Endothelial cell of umbilical vein (primary cell): ENCODE measurements at regions not wholly inside any gene's neighbourhood (a gene's known extent, or its start where the extent isn't known, plus 50 kb on each side); places are given as distances from the start of the nearest gene placed in this dataset.

Experiments used
- BruUV-seq: library from RNA; stranded (reverse); fragments of 400-500 nt; replicated peaks from 2 replicates; lab custom pipeline; 2021; lab: Mats Ljungman, UMichigan
- CTCF ChIA-PET: fragments of 300-600, 350-600 bp; sonication (Branson Sonifier 250); formaldehyde crosslinking; loops from one replicate; lab custom pipeline; 2021; ENCODE audit warnings: antibody characterized with exemption, inconsistent platforms; lab: Charles Lee
- POLR2A ChIA-PET: fragments of 300-600, 350-600 bp; sonication (Branson Sonifier 250); formaldehyde crosslinking; loops from one replicate; lab custom pipeline; 2021; ENCODE audit warnings: antibody characterized with exemption, inconsistent platforms; lab: Charles Lee
- DNase-seq: peaks from one replicate; pipeline ENCODE4 v3.0.0-alpha.2; 2011; ENCODE audit warnings: low read depth, low spot score
- FAIRE-seq: peaks from 2 replicates; lab custom pipeline; 2011; peaks lifted over from hg19 to GRCh38; lab: Jason Lieb, UNC
- H2AFZ ChIP-seq: 2 replicates; pipeline ENCODE4 v1.6.0; 2012; ENCODE audit warnings: low read depth, low read length, control low read depth, inconsistent platforms
- H3K27ac ChIP-seq: 2 replicates; pipeline ENCODE4 v1.5.1; 2011; ENCODE audit warnings: low read depth, mild to moderate bottlenecking, control low read depth, low read length, moderate library complexity; ENCODE audit not compliant: insufficient read depth
- H3K27me3 ChIP-seq, 2 experiments: 2 replicates each; pipeline versions ENCODE4 v1.6.0 to v1.6.1; 2011; ENCODE audit warnings: low read length in 2 of 2, mixed read lengths in 1 of 2; ENCODE audit not compliant: control insufficient read depth in 2 of 2, insufficient read depth in 2 of 2
- H3K36me3 ChIP-seq, 2 experiments: 2 replicates in 1 of 2; 3 replicates in 1 of 2; pipeline ENCODE4 v1.5.1; 2011; ENCODE audit warnings: low read length in 2 of 2, mild to moderate bottlenecking in 1 of 2, moderate library complexity in 1 of 2; ENCODE audit not compliant: control insufficient read depth in 2 of 2, insufficient read depth in 2 of 2; ENCODE audit errors: extremely low read depth in 1 of 2
- H3K4me1 ChIP-seq: 3 replicates; pipeline ENCODE4 v1.5.1; 2011; ENCODE audit warnings: mild to moderate bottlenecking, low read length; ENCODE audit not compliant: control insufficient read depth, insufficient read depth; ENCODE audit errors: extremely low read depth
- H3K4me2 ChIP-seq: 2 replicates; pipeline ENCODE4 v1.6.1; 2011; ENCODE audit warnings: low read length, control low read depth, mixed read lengths; ENCODE audit not compliant: insufficient read depth
- H3K4me3 ChIP-seq, 3 experiments: fragments of 200-600 bp in 1 of 3; sonication (generic), shearing (Covaris generic) in 1 of 3; replicated peaks in 1 of 3; 2 replicates each; pipeline ENCODE4 v1.5.1; 2011 to 2016; ENCODE audit warnings: control low read depth in 3 of 3, low read length in 3 of 3, mild to moderate bottlenecking in 2 of 3, inconsistent platforms in 1 of 3, low read depth in 1 of 3, moderate library complexity in 1 of 3; ENCODE audit not compliant: insufficient read depth in 1 of 3
- H3K79me2 ChIP-seq: 2 replicates; pipeline ENCODE4 v1.6.0; 2012; ENCODE audit warnings: low read length, inconsistent platforms; ENCODE audit not compliant: control insufficient read depth, insufficient read depth
- H3K9ac ChIP-seq: replicated peaks from 2 replicates; pipeline ENCODE3; 2011; ENCODE audit warnings: low read length, control low read depth; ENCODE audit not compliant: insufficient read depth; ENCODE audit errors: extremely low read depth
- H3K9me1 ChIP-seq: replicated peaks from 3 replicates; pipeline ENCODE4 v1.6.0; 2011; ENCODE audit warnings: mild to moderate bottlenecking, low read length; ENCODE audit not compliant: control insufficient read depth, insufficient read depth; ENCODE audit errors: extremely low read depth
- H3K9me3 ChIP-seq: replicated peaks from 2 replicates; pipeline ENCODE4 v1.5.1; 2012; ENCODE audit warnings: low read length, inconsistent platforms; ENCODE audit not compliant: control insufficient read depth, insufficient read depth
- H4K20me1 ChIP-seq: replicated peaks from 2 replicates; pipeline ENCODE3; 2011; ENCODE audit warnings: mild to moderate bottlenecking, low read length; ENCODE audit not compliant: control insufficient read depth, insufficient read depth; ENCODE audit errors: extremely low read depth
- EZH2 ChIP-seq: IDR thresholded peaks from 2 replicates; pipeline ENCODE4 v1.6.1; 2012; ENCODE audit warnings: borderline replicate concordance, low read depth, mild to moderate bottlenecking, moderate library complexity, low read length, inconsistent platforms; ENCODE audit not compliant: severe bottlenecking
- FOS ChIP-seq: IDR thresholded peaks from 2 replicates; pipeline ENCODE4 v1.6.1; 2011; ENCODE audit warnings: mild to moderate bottlenecking, low read length, moderate library complexity, borderline replicate concordance; ENCODE audit not compliant: insufficient read depth
- GATA2 ChIP-seq: IDR thresholded peaks from 2 replicates; pipeline ENCODE4 v1.7.0; 2011; ENCODE audit warnings: low read depth, mild to moderate bottlenecking, moderate library complexity, mixed read lengths, low read length; ENCODE audit not compliant: insufficient read length, insufficient read depth
- JUN ChIP-seq: IDR thresholded peaks from 2 replicates; pipeline ENCODE4 v1.6.1; 2011; ENCODE audit warnings: borderline replicate concordance, low read depth; ENCODE audit not compliant: insufficient read length, insufficient read depth
- MYC ChIP-seq: IDR thresholded peaks from one replicate; pipeline ENCODE4 v1.6.1; 2011; ENCODE audit warnings: mild to moderate bottlenecking, low read depth, low read length
- POLR2A ChIP-seq: IDR thresholded peaks from 2 replicates; pipeline ENCODE4 v1.6.1; 2012; ENCODE audit warnings: low read depth, mild to moderate bottlenecking, control low read depth, low read length
- POLR2AphosphoS5 ChIP-seq: IDR thresholded peaks from 2 replicates; pipeline ENCODE4 v1.6.1; 2012; ENCODE audit warnings: low read depth, mild to moderate bottlenecking, control low read depth, low read length, moderate library complexity; ENCODE audit not compliant: insufficient read depth
- dilution Hi-C: fragments of 300-500 bp; cut with MboI; formaldehyde crosslinking; loops from one replicate; pipeline ENCODE4 v1.15.0; 2019; ENCODE audit warnings: low sequenced_read_pairs; ENCODE audit not compliant: extremely low pct_ligation_motif_present
- intact Hi-C: fragments of 100-400 bp; cut with micrococcal nuclease; formaldehyde crosslinking; loops from one replicate; pipeline ENCODE4 v1.10.0; 2022
- TF ChIP-seq, protein P1 (sequence below), 2 donors: IDR thresholded peaks; 1 replicate in 1 of 2; 2 replicates in 1 of 2; pipeline ENCODE4 v1.5.1; 2011; ENCODE audit warnings: low read length in 2 of 2, mild to moderate bottlenecking in 2 of 2, moderate library complexity in 2 of 2, control low read depth in 1 of 2, inconsistent platforms in 1 of 2, low read depth in 1 of 2; ENCODE audit not compliant: insufficient read depth in 1 of 2; ENCODE audit errors: extremely low read depth in 1 of 2
- TF ChIP-seq, protein P2 (sequence below): IDR thresholded peaks from 2 replicates; pipeline ENCODE4 v1.6.1; 2011; ENCODE audit not compliant: insufficient read depth, insufficient read length

DNA sequence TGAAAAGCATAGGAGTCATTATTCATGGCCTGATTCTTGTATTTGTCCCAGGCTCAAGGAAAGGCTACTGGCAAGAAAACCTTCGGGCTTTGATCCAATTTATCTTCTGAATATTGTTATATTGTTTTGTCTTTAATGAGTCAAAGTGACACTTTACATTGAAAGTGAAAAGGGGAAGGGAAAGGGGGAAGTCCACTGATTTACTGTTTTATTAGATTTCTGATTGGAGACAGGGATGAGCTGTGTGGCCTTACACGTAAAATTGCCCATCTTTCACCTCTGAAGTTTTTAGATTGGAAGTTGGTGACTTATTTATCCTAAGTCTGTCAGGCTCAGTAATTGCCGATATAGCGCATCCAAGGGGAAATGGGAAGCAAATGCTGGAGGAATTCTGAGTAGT is 843.8 kb upstream of the LRRTM1 start:
- Histone ChIP-seq H3K9me3 (peaks cover 4% of the 10 kb centered on the region), H3K4me1 (no peaks in the 10 kb centered on the region), H3K9me1 (no peaks in the 10 kb centered on the region), H3K27me3 (no peaks in the 10 kb centered on the region), H4K20me1 (no peaks in the 10 kb centered on the region), H3K4me3 (no peak overlapping the region), H3K36me3 (no peaks in the 10 kb centered on the region), H3K79me2 (no peaks in the 10 kb centered on the region), H2AFZ (no peak overlapping the region), H3K9ac (no peak overlapping the region), H3K27ac (no peak overlapping the region), H3K4me2 (no peak overlapping the region)
- intact Hi-C loops (no loop called here), dilution Hi-C loops (no loop called here)
- FAIRE-seq: no peak
- no peak for DNase-seq
- BruUV-seq: no TSS peak
- TF ChIP-seq POLR2A: no peak
- TF ChIP-seq EZH2: no peak
- TF ChIP-seq GATA2: no peak
- TF ChIP-seq JUN: no peak
- TF ChIP-seq POLR2AphosphoS5: no peak
- no peak for TF ChIP-seq MYC
- no peak for TF ChIP-seq FOS
- POLR2A ChIA-PET: no interaction called here
- CTCF ChIA-PET: no interaction called here

DNA sequence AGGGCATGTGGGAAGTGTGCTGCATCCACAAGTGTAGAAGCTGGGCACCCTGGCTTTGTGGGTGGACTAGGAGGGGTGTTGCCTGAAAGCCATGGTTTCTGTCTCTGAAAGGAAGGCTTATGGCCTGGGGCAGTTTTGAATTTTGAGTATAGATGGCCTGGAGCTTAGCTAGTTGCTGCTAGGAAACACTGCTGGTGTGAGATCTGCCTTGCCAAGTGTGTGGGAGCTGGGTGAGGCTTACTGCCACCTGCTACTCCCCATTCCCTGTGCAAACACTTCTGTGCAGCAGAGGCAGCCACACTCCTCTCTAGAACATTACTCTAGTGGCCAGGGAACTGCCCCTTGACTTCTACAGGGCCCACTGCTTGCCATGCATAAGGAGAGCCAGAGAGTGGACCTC is 831.7 kb upstream of the LRRTM1 start:
- POLR2A ChIA-PET: no interaction called here
- Histone ChIP-seq H3K4me2 (no peak overlapping the region), H3K9me3 (no peaks in the 10 kb centered on the region), H3K4me1 (no peaks in the 10 kb centered on the region), H3K27ac (no peak overlapping the region), H3K79me2 (no peaks in the 10 kb centered on the region), H2AFZ (no peak overlapping the region), H3K4me3 (no peak overlapping the region), H3K36me3 (no peaks in the 10 kb centered on the region), H3K27me3 (no peaks in the 10 kb centered on the region), H3K9ac (no peak overlapping the region), H3K9me1 (no peaks in the 10 kb centered on the region), H4K20me1 (no peaks in the 10 kb centered on the region)
- no TSS peak for BruUV-seq
- no peak for FAIRE-seq
- TF ChIP-seq EZH2: no peak
- TF ChIP-seq, protein P1, sequence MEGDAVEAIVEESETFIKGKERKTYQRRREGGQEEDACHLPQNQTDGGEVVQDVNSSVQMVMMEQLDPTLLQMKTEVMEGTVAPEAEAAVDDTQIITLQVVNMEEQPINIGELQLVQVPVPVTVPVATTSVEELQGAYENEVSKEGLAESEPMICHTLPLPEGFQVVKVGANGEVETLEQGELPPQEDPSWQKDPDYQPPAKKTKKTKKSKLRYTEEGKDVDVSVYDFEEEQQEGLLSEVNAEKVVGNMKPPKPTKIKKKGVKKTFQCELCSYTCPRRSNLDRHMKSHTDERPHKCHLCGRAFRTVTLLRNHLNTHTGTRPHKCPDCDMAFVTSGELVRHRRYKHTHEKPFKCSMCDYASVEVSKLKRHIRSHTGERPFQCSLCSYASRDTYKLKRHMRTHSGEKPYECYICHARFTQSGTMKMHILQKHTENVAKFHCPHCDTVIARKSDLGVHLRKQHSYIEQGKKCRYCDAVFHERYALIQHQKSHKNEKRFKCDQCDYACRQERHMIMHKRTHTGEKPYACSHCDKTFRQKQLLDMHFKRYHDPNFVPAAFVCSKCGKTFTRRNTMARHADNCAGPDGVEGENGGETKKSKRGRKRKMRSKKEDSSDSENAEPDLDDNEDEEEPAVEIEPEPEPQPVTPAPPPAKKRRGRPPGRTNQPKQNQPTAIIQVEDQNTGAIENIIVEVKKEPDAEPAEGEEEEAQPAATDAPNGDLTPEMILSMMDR (IDR thresholded peaks at IDR 0.05; ENCODE audit: extremely low read depth in 1 of 2, insufficient read depth in 1 of 2, low read depth in 1 of 2, low read length in 2 of 2): no peak
- TF ChIP-seq, protein P2, sequence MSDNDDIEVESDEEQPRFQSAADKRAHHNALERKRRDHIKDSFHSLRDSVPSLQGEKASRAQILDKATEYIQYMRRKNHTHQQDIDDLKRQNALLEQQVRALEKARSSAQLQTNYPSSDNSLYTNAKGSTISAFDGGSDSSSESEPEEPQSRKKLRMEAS: no peak
- TF ChIP-seq MYC: no peak
- TF ChIP-seq FOS: no peak
- no peak for TF ChIP-seq POLR2AphosphoS5
- no peak for TF ChIP-seq GATA2
- TF ChIP-seq POLR2A: no peak
- TF ChIP-seq JUN: no peak
- intact Hi-C loops (no loop called here), dilution Hi-C loops (no loop called here)
- CTCF ChIA-PET: no interaction called here
- no peak for DNase-seq
